C4-2B (cell line): ENCODE measurements at regions not wholly inside any gene's neighbourhood (a gene's known extent, or its start where the extent isn't known, plus 50 kb on each side); places are given as distances from the start of the nearest gene placed in this dataset.

Source experiments
- H3K27ac ChIP-seq: fragments of 450-650 bp; 2 replicates; pipeline ENCODE4 v1.5.1; 2017
- CTCF ChIP-seq: fragments of 450-650 bp; conservative IDR thresholded peaks from 2 replicates; pipeline ENCODE4 v1.5.1; 2017; ENCODE audit warnings: mild to moderate bottlenecking
- ZFX ChIP-seq: fragments of 450-650 bp; IDR thresholded peaks from 2 replicates; pipeline ENCODE4 v1.6.1; 2017

GRCh38 chr5:14057289-14057688 is 85.9 kb upstream of the TRIO start:
- H3K27ac ChIP-seq: no peak overlapping the region
- TF ChIP-seq CTCF (no peak), ZFX (no peak)

GRCh38 chr5:14056039-14056438 is 87.1 kb upstream of the TRIO start:
- H3K27ac ChIP-seq: no peak overlapping the region
- TF ChIP-seq CTCF (no peak), ZFX (no peak)

- no peak overlapping the region for H3K27ac ChIP-seq
- TF ChIP-seq ZFX: no peak
- no peak for TF ChIP-seq CTCF
Observed at GRCh38 chr5:14054965-14055963, 87.9 kb upstream of the TRIO start.

- H3K27ac ChIP-seq: no peak overlapping the region
- TF ChIP-seq ZFX (no peak), CTCF (no peak)
Observed at GRCh38 chr5:14054111-14054854, 88.9 kb upstream of the TRIO start.

- H3K27ac ChIP-seq: no peak overlapping the region
- no peak for TF ChIP-seq CTCF
- TF ChIP-seq ZFX: no peak
Observed at GRCh38 chr5:14050821-14051220, 92.3 kb upstream of the TRIO start.

- H3K27ac ChIP-seq: no peak overlapping the region
- TF ChIP-seq CTCF (no peak), ZFX (no peak)
Observed at GRCh38 chr5:14048434-14048833, 94.7 kb upstream of the TRIO start.
